ENCODE measurements at regions not wholly inside any gene's neighbourhood (a gene's known extent, or its start where the extent isn't known, plus 50 kb on each side); places are given as distances from the start of the nearest gene placed in this dataset.

DNA sequence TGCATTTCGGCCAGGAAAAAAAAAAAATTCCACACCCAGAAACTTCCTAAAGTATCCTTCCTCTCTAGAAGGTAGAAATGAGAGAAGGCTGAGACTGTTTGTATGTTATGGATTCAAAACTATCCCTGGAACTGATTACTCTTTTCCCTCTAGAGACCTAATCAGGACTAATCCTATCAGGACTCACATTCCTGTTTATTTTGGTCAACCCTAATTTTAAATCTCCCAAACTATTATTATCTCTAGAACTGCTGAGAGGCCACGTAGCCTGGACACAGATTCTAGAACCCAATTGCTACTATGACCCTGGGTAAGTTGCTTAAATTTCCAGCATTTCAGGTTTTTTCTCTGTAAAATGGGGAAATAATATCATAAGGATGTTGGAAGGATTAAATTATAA, 346.8 kb upstream of the MEOX2 start:
- TF ChIP-seq, protein P1, sequence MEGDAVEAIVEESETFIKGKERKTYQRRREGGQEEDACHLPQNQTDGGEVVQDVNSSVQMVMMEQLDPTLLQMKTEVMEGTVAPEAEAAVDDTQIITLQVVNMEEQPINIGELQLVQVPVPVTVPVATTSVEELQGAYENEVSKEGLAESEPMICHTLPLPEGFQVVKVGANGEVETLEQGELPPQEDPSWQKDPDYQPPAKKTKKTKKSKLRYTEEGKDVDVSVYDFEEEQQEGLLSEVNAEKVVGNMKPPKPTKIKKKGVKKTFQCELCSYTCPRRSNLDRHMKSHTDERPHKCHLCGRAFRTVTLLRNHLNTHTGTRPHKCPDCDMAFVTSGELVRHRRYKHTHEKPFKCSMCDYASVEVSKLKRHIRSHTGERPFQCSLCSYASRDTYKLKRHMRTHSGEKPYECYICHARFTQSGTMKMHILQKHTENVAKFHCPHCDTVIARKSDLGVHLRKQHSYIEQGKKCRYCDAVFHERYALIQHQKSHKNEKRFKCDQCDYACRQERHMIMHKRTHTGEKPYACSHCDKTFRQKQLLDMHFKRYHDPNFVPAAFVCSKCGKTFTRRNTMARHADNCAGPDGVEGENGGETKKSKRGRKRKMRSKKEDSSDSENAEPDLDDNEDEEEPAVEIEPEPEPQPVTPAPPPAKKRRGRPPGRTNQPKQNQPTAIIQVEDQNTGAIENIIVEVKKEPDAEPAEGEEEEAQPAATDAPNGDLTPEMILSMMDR (IDR thresholded peaks at IDR 0.05; ENCODE audit: low read depth, low read length) = no peak
- no peaks in the 10 kb centered on the region; the same call in 1 of the 2 replicates for H3K27me3 ChIP-seq
- no peaks in the 10 kb centered on the region for H3K9me3 ChIP-seq
- no peak overlapping the region for H3K4me3 ChIP-seq (ENCODE audit: low read depth, low read length)
- no peaks in the 10 kb centered on the region for H3K4me1 ChIP-seq
- DNase-seq = no peak
- no peaks in the 10 kb centered on the region for H3K36me3 ChIP-seq

- no peak for DNase-seq
- TF ChIP-seq, protein P1 (IDR thresholded peaks at IDR 0.05; ENCODE audit: low read depth, low read length) = no peak
- H3K4me3 ChIP-seq (ENCODE audit: low read depth, low read length) = no peak overlapping the region
- no peaks in the 10 kb centered on the region for H3K36me3 ChIP-seq
- no peaks in the 10 kb centered on the region for H3K9me3 ChIP-seq
- no peaks in the 10 kb centered on the region for H3K4me1 ChIP-seq
- peaks cover 2% of the 10 kb centered on the region; the same call in 1 of the 2 replicates for H3K27me3 ChIP-seq
Measured at GRCh38 chr7:16028636-16029035, 342.2 kb upstream of the MEOX2 start.

DNA sequence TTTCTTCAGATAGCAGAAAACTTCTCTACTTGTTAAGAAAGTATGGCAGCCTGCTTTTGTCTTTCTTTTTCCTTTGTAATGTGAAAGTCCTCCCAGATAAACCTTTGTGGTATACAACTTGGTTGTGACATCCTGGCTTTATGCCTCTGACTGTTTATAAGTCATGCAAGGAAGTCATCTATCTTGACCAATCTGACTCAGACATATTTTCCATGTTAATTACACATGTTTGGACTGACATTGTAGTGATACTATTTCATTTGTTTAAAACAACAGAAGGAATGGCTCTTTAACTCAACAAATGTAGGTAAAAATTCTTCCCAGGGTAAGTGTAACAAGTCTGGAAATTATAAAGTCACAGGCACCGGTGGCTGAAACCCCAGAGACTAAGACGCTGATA, 341.6 kb upstream of the MEOX2 start:
- H3K36me3 ChIP-seq = no peaks in the 10 kb centered on the region
- no peak overlapping the region for H3K4me3 ChIP-seq (ENCODE audit: low read depth, low read length)
- H3K4me1 ChIP-seq = no peaks in the 10 kb centered on the region
- no peaks in the 10 kb centered on the region for H3K9me3 ChIP-seq
- DNase-seq = no peak
- TF ChIP-seq, protein P1 (IDR thresholded peaks at IDR 0.05; ENCODE audit: low read depth, low read length) = no peak
- peaks cover 7% of the 10 kb centered on the region for H3K27me3 ChIP-seq

- TF ChIP-seq, protein P1 (IDR thresholded peaks at IDR 0.05; ENCODE audit: low read depth, low read length) = no peak
- Histone ChIP-seq H3K4me1 (no peaks in the 10 kb centered on the region), H3K27me3 (peaks cover 9% of the 10 kb centered on the region), H3K36me3 (no peaks in the 10 kb centered on the region), H3K9me3 (no peaks in the 10 kb centered on the region), H3K4me3 (ENCODE audit: low read depth, low read length) (no peak overlapping the region)
- DNase-seq = no peak
Measured at GRCh38 chr7:16027396-16027795, 340.9 kb upstream of the MEOX2 start.

- Histone ChIP-seq H3K27me3 (peaks cover 16% of the 10 kb centered on the region), H3K9me3 (no peaks in the 10 kb centered on the region), H3K4me3 (ENCODE audit: low read depth, low read length) (no peak overlapping the region), H3K36me3 (no peaks in the 10 kb centered on the region), H3K4me1 (no peaks in the 10 kb centered on the region)
- no peak for DNase-seq
- TF ChIP-seq, protein P1 (IDR thresholded peaks at IDR 0.05; ENCODE audit: low read depth, low read length) = no peak
Measured at GRCh38 chr7:16026253-16027020, 340.0 kb upstream of the MEOX2 start.

- no peaks in the 10 kb centered on the region for H3K4me1 ChIP-seq
- no peak overlapping the region for H3K4me3 ChIP-seq (ENCODE audit: low read depth, low read length)
- TF ChIP-seq, protein P1 (IDR thresholded peaks at IDR 0.05; ENCODE audit: low read depth, low read length) = no peak
- no peaks in the 10 kb centered on the region for H3K9me3 ChIP-seq
- no peaks in the 10 kb centered on the region for H3K36me3 ChIP-seq
- H3K27me3 ChIP-seq = peaks cover 19% of the 10 kb centered on the region
- DNase-seq = no peak
Measured at GRCh38 chr7:16025696-16026095, 339.2 kb upstream of the MEOX2 start.

All from BE2C (cell line).